ENCODE measurements at regions not wholly inside any gene's neighbourhood (a gene's known extent, or its start where the extent isn't known, plus 50 kb on each side); places are given as distances from the start of the nearest gene placed in this dataset.

DNA sequence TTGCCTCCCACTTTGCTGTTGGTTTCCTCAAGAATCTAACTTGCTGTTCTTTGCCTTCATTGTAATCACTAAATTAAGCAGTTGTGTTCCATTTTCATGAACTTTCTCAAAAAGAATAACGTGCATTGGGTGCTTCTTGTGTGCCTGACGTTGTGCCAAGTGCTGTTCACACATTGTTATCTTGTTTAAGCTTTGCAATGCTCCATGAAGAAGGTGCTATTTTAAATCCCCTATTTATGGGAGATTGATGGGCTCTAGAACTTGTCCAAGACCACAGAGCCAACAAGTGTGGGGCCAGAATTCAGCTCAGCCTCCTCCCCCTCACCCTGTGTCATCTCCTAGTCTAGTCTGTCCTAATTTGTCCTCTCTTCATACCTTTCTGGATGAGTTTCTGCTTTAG is 199.8 kb downstream of the C1orf94 start:
- no peak for TF ChIP-seq EZH2phosphoT487 (conservative IDR thresholded peaks at IDR 0.05; ENCODE audit: low read length)
- TF ChIP-seq, protein P1, sequence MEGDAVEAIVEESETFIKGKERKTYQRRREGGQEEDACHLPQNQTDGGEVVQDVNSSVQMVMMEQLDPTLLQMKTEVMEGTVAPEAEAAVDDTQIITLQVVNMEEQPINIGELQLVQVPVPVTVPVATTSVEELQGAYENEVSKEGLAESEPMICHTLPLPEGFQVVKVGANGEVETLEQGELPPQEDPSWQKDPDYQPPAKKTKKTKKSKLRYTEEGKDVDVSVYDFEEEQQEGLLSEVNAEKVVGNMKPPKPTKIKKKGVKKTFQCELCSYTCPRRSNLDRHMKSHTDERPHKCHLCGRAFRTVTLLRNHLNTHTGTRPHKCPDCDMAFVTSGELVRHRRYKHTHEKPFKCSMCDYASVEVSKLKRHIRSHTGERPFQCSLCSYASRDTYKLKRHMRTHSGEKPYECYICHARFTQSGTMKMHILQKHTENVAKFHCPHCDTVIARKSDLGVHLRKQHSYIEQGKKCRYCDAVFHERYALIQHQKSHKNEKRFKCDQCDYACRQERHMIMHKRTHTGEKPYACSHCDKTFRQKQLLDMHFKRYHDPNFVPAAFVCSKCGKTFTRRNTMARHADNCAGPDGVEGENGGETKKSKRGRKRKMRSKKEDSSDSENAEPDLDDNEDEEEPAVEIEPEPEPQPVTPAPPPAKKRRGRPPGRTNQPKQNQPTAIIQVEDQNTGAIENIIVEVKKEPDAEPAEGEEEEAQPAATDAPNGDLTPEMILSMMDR (IDR thresholded peaks at IDR 0.05; ENCODE audit: insufficient read depth, low read length, poor library complexity, severe bottlenecking) = no peak
- no peak overlapping the region for H2AFZ ChIP-seq (ENCODE audit: low read depth, low read length, severe bottlenecking)
- H3K27ac ChIP-seq (ENCODE audit: low read depth, low read length) = no peak overlapping the region
- no peak overlapping the region for H3K9ac ChIP-seq (ENCODE audit: low read length)
- H3K79me2 ChIP-seq (ENCODE audit: insufficient read depth, low read length) = no peaks in the 10 kb centered on the region
- H3K36me3 ChIP-seq (ENCODE audit: low read length) = no peaks in the 10 kb centered on the region
- H4K20me1 ChIP-seq (ENCODE audit: low read depth, low read length) = no peaks in the 10 kb centered on the region
- no peak overlapping the region for H3K4me2 ChIP-seq (ENCODE audit: low read depth, low read length, poor library complexity, severe bottlenecking)
- no peaks in the 10 kb centered on the region for H3F3A ChIP-seq (ENCODE audit: insufficient read depth)
- H3K27me3 ChIP-seq (ENCODE audit: low read length) = no peaks in the 10 kb centered on the region
- H3K4me3 ChIP-seq (ENCODE audit: insufficient read depth, low read length, poor library complexity, severe bottlenecking) = no peak overlapping the region
- H3K9me2 ChIP-seq (replicated peaks; ENCODE audit: insufficient read depth, low read length) = no peaks in the 10 kb centered on the region
- H3K9me3 ChIP-seq (ENCODE audit: insufficient read depth, low read length) = no peaks in the 10 kb centered on the region

GRCh38 chr1:34378968-34379856 is 202.5 kb downstream of the C1orf94 start:
- H2AFZ ChIP-seq (ENCODE audit: low read depth, low read length, severe bottlenecking) = no peak overlapping the region
- no peaks in the 10 kb centered on the region for H3K9me3 ChIP-seq (ENCODE audit: insufficient read depth, low read length)
- H3K4me3 ChIP-seq (ENCODE audit: insufficient read depth, low read length, poor library complexity, severe bottlenecking) = no peak overlapping the region
- no peaks in the 10 kb centered on the region for H3K27me3 ChIP-seq (ENCODE audit: low read length)
- H3K9ac ChIP-seq (ENCODE audit: low read length) = no peak overlapping the region
- H3K36me3 ChIP-seq (ENCODE audit: low read length) = no peaks in the 10 kb centered on the region
- no peak overlapping the region for H3K27ac ChIP-seq (ENCODE audit: low read depth, low read length)
- no peaks in the 10 kb centered on the region for H4K20me1 ChIP-seq (ENCODE audit: low read depth, low read length)
- TF ChIP-seq EZH2phosphoT487 (conservative IDR thresholded peaks at IDR 0.05; ENCODE audit: low read length) = no peak
- TF ChIP-seq, protein P1 (IDR thresholded peaks at IDR 0.05; ENCODE audit: insufficient read depth, low read length, poor library complexity, severe bottlenecking) = no peak
- no peaks in the 10 kb centered on the region for H3F3A ChIP-seq (ENCODE audit: insufficient read depth)
- no peaks in the 10 kb centered on the region for H3K79me2 ChIP-seq (ENCODE audit: insufficient read depth, low read length)
- no peaks in the 10 kb centered on the region for H3K9me2 ChIP-seq (replicated peaks; ENCODE audit: insufficient read depth, low read length)
- no peak overlapping the region for H3K4me2 ChIP-seq (ENCODE audit: low read depth, low read length, poor library complexity, severe bottlenecking)

DNA sequence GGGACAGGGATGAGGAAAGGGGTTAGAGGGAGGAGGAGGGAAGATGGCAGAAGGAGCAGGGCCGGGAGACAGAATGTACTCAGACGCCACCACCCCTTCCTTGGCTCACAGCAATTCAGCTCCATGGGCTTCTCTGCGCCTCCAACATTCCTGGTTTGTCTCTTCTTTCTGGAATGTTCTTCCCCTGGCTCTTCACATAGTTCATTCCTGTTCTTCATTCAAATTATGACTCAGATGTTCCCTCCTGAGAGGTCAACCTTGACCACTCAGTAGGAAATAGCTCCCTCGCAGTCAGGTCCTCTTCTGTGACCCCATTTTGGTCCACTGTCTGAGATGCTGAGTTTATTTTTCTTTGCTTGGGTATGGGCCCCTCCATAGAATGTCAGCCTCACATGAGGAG is 203.2 kb downstream of the C1orf94 start:
- H4K20me1 ChIP-seq (ENCODE audit: low read depth, low read length) = no peaks in the 10 kb centered on the region
- TF ChIP-seq, protein P1 (IDR thresholded peaks at IDR 0.05; ENCODE audit: insufficient read depth, low read length, poor library complexity, severe bottlenecking) = no peak
- no peak for TF ChIP-seq EZH2phosphoT487 (conservative IDR thresholded peaks at IDR 0.05; ENCODE audit: low read length)
- no peaks in the 10 kb centered on the region for H3K79me2 ChIP-seq (ENCODE audit: insufficient read depth, low read length)
- H3K9me3 ChIP-seq (ENCODE audit: insufficient read depth, low read length) = no peaks in the 10 kb centered on the region
- no peaks in the 10 kb centered on the region for H3K27me3 ChIP-seq (ENCODE audit: low read length)
- no peaks in the 10 kb centered on the region for H3K9me2 ChIP-seq (replicated peaks; ENCODE audit: insufficient read depth, low read length)
- no peak overlapping the region for H3K4me2 ChIP-seq (ENCODE audit: low read depth, low read length, poor library complexity, severe bottlenecking)
- H2AFZ ChIP-seq (ENCODE audit: low read depth, low read length, severe bottlenecking) = no peak overlapping the region
- H3F3A ChIP-seq (ENCODE audit: insufficient read depth) = no peaks in the 10 kb centered on the region
- no peak overlapping the region for H3K27ac ChIP-seq (ENCODE audit: low read depth, low read length)
- H3K4me3 ChIP-seq (ENCODE audit: insufficient read depth, low read length, poor library complexity, severe bottlenecking) = no peak overlapping the region
- H3K9ac ChIP-seq (ENCODE audit: low read length) = no peak overlapping the region
- no peaks in the 10 kb centered on the region for H3K36me3 ChIP-seq (ENCODE audit: low read length)

Data from SU-DHL-6 (cell line).